Stimulated activated CD4-positive, alpha-beta T cell treated with anti-CD3 and anti-CD28 coated beads, Interleukin-15, amount 100 ng/mL, for 1 hour (primary cell): ENCODE measurements at regions not wholly inside any gene's neighbourhood (a gene's known extent, or its start where the extent isn't known, plus 50 kb on each side); places are given as distances from the start of the nearest gene placed in this dataset.
A peak's percentile ranks its signal among the peaks of the same experiment; 100 is the strongest.
"Not testable (repeated sequence)": the region's sequence is repeated elsewhere in the genome, so short reads cannot be mapped to it uniquely, and the experiment has no call there.

ENCODE experiments used
- DNase-seq, 2 donors: peaks; one replicate each; pipeline ENCODE4 v3.0.0-alpha.2; 2020; ENCODE audit warnings: low read depth in 1 of 2, low spot score in 1 of 2

GRCh38 chr3:8298021-8298954, 203.3 kb upstream of the LMCD1 start:
- DNase-seq = no peak

DNA sequence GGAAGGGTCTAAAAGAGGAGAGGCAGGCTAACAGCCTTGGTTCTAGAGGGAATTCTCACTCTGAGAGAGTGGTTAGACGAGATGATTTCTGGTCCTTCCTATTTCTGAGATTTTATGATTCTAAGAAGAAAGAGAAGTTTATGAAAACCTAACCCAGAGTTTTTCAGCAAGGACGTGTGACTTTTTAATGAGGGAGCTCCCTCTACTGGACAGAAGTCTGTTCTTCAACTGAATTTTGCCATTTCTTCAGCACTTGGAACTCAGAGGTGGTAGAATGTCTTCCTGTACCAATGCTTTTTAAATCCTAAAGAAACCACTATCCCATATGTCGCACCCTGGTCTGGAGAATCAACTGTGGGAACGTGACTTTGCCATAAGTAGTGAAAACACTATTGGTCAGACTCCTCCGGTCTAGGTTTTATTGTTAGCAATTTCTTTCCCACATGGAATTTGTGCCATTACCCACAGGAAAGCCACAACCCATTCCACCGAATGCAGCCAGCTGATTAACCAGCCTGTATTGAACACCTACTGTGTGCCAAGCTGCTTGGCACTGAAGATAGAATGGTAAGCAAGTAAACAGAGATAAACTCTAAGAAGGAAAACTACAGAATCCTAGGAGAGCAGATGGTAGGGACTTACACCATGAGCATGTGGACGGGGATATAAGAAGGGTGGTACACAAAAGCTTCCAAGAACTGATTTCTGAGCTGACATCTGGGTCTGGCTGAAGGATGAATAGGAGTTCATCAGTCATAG, 199.5 kb upstream of the LMCD1 start:
- no peak for DNase-seq

DNA sequence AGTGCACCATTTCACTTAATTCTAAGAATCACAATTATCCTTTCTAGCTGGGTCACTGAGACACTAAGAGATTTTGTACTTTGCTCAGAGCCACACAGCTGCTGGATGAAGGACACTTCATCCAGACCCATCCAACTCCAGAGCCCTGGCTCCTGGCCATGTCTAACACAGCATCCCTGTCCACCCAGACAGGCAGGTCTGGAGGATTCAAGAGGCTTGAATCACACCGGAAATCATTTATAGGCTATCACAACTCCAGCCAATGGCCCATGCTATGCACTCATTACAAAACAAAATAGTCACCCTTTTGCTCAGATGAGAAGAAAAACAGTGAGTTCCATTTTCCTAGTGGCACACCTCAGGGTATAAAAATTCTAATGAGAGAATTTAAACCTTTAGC, 198.2 kb upstream of the LMCD1 start:
- no peak for DNase-seq

GRCh38 chr3:8305371-8305770, 196.3 kb upstream of the LMCD1 start:
- DNase-seq = no peak

- no peak for DNase-seq
Observed at GRCh38 chr3:8307545-8308110, 194.0 kb upstream of the LMCD1 start.

- DNase-seq = no peak
Observed at GRCh38 chr3:8311321-8311720, 190.3 kb upstream of the LMCD1 start.

- no peak for DNase-seq
Observed at GRCh38 chr3:8312685-8313084, 188.9 kb upstream of the LMCD1 start.

DNA sequence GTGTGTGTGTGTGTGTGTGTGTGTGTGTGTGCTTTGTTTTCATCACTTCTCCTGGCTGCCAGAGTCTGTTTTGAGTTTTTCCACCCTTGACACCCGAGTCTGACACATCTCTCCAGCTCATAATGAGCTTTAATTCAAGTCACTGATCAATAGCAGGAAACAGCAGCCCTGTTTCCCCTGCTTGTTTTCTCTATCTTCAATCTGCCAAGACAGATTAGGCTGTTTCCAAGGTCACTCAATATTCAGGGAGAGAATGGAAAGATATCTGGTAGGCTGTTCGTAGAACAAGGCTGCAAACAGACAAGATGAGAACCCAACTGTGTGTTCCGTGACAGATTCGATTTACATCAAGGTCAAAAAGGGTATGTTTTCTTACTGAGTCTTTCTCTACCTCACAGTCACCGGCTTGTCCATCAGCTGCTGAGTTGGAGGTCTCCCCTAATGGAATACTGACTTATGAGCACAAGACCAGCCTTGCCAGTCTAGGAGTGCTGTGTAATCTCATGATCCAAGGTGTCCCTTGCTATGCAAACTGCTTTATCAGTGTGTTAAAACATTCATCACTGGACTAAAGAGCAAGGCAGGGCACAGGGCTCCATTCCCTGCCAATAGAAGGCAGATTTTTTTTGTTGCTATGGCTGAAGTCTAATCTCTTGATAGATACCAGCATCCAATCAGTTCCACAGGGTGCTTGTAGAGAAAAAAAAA, 187.9 kb upstream of the LMCD1 start:
- DNase-seq = no peak

DNA sequence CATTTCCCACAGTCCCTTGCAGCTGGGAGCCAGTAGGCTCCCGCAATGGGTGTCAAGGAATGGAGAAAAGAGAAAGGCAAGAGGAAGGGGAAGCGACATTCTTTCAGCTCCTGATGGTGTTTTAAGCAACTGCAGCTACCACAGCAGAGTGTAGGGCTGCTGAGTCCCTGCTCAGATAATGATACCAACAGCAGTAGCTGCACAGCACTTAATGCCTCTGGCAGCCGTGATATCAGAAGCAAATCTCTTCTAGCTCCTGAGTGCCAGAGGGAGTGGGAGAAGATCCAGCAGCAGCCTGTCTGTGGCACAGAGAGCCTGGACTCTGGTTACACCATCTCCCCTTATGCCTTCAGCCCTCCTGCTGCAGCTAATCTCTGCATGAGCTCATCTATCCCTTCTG, 186.1 kb upstream of the LMCD1 start:
- DNase-seq = not testable (repeated sequence)

GRCh38 chr3:8317661-8318649, 183.7 kb upstream of the LMCD1 start:
- DNase-seq = no peak

DNA sequence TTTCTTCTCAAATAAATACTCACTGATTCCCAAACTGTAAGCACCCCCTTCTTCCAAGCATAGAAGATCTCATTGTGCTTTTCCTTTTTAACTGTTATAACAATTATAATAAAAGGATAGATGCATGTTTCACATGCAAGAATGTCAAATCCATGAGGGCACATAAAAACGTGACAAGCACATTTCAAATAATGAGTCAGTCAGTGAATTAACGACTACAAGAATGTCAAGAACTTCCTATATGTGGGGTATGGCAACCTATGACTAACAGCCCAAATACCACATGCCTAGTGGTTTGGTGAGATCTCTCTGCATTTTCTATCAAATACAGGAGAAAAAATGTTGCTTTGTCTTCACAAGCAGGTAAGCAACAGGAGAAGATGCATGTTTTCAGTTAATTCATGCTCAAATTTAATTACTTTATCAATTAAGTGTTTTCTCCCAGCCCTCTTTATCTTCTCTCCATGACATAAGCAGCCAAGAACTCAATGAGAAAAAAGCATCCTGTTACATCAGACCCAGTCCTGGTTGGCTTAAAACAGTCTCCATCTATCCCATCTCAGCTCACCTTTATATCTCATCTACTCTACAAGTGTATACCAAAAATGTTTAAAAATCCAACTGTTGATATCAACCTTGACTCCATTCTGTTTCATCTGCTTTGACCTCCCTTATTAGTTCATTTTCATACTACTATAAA, 181.5 kb upstream of the LMCD1 start:
- DNase-seq = no peak

DNA sequence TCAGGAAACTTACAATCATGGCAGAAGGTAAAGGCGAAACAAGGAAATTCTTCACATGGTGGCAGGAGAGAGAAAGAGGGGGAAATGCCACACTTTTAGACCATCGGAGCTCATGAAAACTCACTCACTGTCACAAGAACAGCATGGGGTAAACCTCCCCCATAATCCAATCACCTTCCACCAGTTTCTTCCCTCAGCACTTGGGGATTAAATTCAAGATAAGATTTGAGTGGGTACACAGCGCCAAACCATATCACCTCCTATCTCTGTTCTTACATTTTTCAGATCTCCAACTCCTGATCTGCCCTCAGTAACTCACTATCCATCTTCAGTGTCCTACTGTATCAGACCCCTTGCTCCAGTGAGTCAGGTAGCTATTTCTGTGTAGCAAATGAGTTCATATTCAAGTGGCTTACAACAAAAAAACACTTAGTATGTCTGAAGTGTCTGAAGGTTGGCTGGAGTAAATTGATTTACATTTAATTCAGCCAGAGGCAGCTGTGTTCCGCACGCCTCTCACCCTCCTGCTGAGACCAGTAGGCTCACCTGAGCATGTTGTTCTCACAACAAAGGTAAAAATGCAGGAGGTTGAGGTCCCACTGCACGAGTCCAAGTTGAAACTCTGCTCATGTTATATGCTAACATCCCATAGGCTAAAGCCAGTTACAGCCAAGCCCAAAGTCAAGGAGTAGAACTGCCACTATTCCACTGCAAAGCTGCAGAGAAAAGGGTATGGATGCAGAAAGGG, 180.7 kb upstream of the LMCD1 start:
- DNase-seq = no peak

- DNase-seq = peak; percentile 4 to 6
Observed at GRCh38 chr3:8324747-8325146, 176.9 kb upstream of the LMCD1 start.

DNA sequence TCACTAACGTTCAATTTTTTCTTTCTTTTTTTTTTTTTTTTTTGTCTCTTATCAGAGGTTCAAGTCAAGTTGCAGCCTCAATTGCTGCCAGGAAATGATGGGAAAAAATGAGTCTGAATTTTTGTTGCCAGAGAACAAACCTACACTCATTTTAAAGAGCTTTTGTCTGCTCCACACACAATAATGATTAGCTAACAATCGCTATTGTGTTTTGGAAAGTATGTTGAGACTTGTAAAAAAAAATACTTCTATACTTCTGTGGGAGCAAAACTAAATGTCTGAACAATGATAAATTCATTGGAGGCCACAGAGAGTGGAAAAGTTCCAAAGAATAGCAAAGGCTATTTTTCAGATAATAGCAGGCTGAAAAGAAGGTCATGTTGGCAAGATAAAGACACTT, 176.3 kb upstream of the LMCD1 start:
- no peak for DNase-seq

- DNase-seq = not testable (repeated sequence)
Observed at GRCh38 chr3:8325833-8326232, 175.8 kb upstream of the LMCD1 start.

DNA sequence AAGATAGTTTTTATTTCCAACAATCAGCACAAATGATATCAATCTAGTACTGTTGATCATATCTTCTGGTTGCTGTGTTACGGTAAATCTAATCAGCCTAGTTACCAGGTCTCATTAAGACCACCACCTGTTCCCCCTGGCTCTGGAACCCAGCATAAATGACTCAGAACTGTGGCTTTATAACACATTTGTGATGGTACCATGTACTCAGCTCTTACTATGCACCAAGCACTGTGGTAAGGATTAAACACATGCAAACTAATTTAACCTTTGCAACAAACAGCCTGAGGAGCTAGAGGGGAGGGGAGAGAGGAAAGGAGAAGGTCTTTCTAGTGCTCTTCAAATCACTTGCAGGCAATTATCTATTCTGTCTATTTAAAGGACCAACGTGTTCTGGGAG, 173.9 kb upstream of the LMCD1 start:
- no peak for DNase-seq

GRCh38 chr3:8328967-8329366, 172.7 kb upstream of the LMCD1 start:
- no peak for DNase-seq

GRCh38 chr3:8329598-8329997, 172.0 kb upstream of the LMCD1 start:
- no peak for DNase-seq

DNA sequence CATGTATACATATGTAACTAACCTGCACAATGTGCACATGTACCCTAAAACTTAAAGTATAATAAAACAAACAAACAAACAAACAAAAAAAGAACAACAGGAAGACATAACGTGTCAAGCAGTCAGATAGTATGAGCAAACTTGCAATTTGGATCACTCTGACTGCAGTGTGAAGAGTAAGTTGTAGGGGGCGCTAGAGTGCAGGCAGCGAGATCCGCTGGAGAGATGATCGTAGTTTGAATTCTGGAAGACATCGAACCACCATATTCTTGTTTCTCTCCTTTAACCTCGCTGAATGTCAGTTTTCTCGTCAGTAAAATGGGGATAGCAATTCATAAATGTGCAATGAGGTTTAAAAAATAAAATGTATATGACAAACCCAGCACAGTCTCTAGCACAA, 165.2 kb upstream of the LMCD1 start:
- DNase-seq = no peak
